ENCODE measurements at regions not wholly inside any gene's neighbourhood (a gene's known extent, or its start where the extent isn't known, plus 50 kb on each side); places are given as distances from the start of the nearest gene placed in this dataset.

GRCh38 chr18:30858560-30858959 lies 184.0 kb downstream of the DSC3 start:
- no peaks in the 10 kb centered on the region for H3K9me3 ChIP-seq
- ATAC-seq, result no peak
- no peak overlapping the region for H3K27ac ChIP-seq
- H3K4me1 ChIP-seq, result no peaks in the 10 kb centered on the region
- ChIA-PET POLR2A (no interaction called here), CTCF (no interaction called here)
- TF ChIP-seq FOXS1 (CRISPR knock-in tag; IDR thresholded peaks at IDR 0.05) (no peak), NR3C1 (IDR thresholded peaks at IDR 0.05) (no peak), FOSB (CRISPR knock-in tag; IDR thresholded peaks at IDR 0.05) (no peak), NPAS2 (CRISPR knock-in tag; IDR thresholded peaks at IDR 0.05; ENCODE audit: borderline replicate concordance) (no peak), RARB (CRISPR knock-in tag; IDR thresholded peaks at IDR 0.05) (no peak), ZC3H11A (IDR thresholded peaks at IDR 0.05) (no peak)
- DNase-seq (ENCODE audit: low read depth in 1 of 2, low spot score in 1 of 2), result no peak
- WGBS (ENCODE audit: missing lambda C conversion rate), result 44% methylated on average over 2 of the region's 2 CpGs
- no peak overlapping the region for H3K4me2 ChIP-seq
- no peak overlapping the region for H3K4me3 ChIP-seq
- no peak for FAIRE-seq

- 4% methylated on average over 2 of the region's 2 CpGs for WGBS (ENCODE audit: missing lambda C conversion rate)
- Histone ChIP-seq H3K9me3 (no peaks in the 10 kb centered on the region), H3K4me1 (no peaks in the 10 kb centered on the region), H3K27ac (no peak overlapping the region), H3K4me2 (no peak overlapping the region), H3K4me3 (no peak overlapping the region)
- ATAC-seq (no peak), FAIRE-seq (no peak), DNase-seq (ENCODE audit: low read depth in 1 of 2, low spot score in 1 of 2) (no peak)
- POLR2A ChIA-PET, result no interaction called here
- no peak for TF ChIP-seq FOSB (CRISPR knock-in tag; IDR thresholded peaks at IDR 0.05)
- no peak for TF ChIP-seq TP53 (CRISPR knock-in tag; IDR thresholded peaks at IDR 0.05)
- TF ChIP-seq FOSL2 (IDR thresholded peaks at IDR 0.05), result no peak
- no peak for TF ChIP-seq FOSL2 (CRISPR knock-in tag; IDR thresholded peaks at IDR 0.05)
- TF ChIP-seq JUNB (IDR thresholded peaks at IDR 0.05), result no peak
- no peak for TF ChIP-seq HOXB13 (CRISPR knock-in tag; IDR thresholded peaks at IDR 0.05; ENCODE audit: low read depth)
- TF ChIP-seq ZC3H11A (IDR thresholded peaks at IDR 0.05), result no peak
- TF ChIP-seq USF2 (IDR thresholded peaks at IDR 0.05), result no peak
- no peak for TF ChIP-seq MYC (IDR thresholded peaks at IDR 0.05; ENCODE audit: borderline replicate concordance, low read length)
- no peak for TF ChIP-seq EP300 (IDR thresholded peaks at IDR 0.05)
- no peak for TF ChIP-seq NR3C1 (IDR thresholded peaks at IDR 0.05)
- TF ChIP-seq SMC3 (IDR thresholded peaks at IDR 0.05), result no peak
- no peak for TF ChIP-seq ZSCAN20 (CRISPR knock-in tag; IDR thresholded peaks at IDR 0.05)
- no peak for TF ChIP-seq RFX5 (IDR thresholded peaks at IDR 0.05)
- CTCF ChIA-PET, result no interaction called here
These were observed 186.8 kb downstream of the DSC3 start for GRCh38 chr18:30855762-30856161.

- POLR2A ChIA-PET, result no interaction called here
- Histone ChIP-seq H3K4me3 (no peak overlapping the region), H3K27ac (no peak overlapping the region), H3K4me2 (no peak overlapping the region), H3K9me3 (no peaks in the 10 kb centered on the region), H3K4me1 (no peaks in the 10 kb centered on the region)
- no peak for TF ChIP-seq CBX2 (IDR thresholded peaks at IDR 0.05; ENCODE audit: borderline replicate concordance, low read depth)
- no peak for TF ChIP-seq ATOH8 (CRISPR knock-in tag; IDR thresholded peaks at IDR 0.05; ENCODE audit: low read depth)
- no peak for TF ChIP-seq SREBF2 (IDR thresholded peaks at IDR 0.05)
- TF ChIP-seq FOSL2 (IDR thresholded peaks at IDR 0.05), result no peak
- TF ChIP-seq FOSL2 (CRISPR knock-in tag; IDR thresholded peaks at IDR 0.05), result no peak
- TF ChIP-seq BCL3 (IDR thresholded peaks at IDR 0.05), result no peak
- no peak for TF ChIP-seq JUN (IDR thresholded peaks at IDR 0.05)
- ATAC-seq (no peak), DNase-seq (ENCODE audit: low read depth in 1 of 2, low spot score in 1 of 2) (no peak), FAIRE-seq (no peak)
- CTCF ChIA-PET, result no interaction called here
These were observed 189.6 kb downstream of the DSC3 start for GRCh38 chr18:30852980-30853379.
